GM10266 (cell line): ENCODE measurements at regions not wholly inside any gene's neighbourhood (a gene's known extent, or its start where the extent isn't known, plus 50 kb on each side); places are given as distances from the start of the nearest gene placed in this dataset.
"Not testable (repeated sequence)": the region's sequence is repeated elsewhere in the genome, so short reads cannot be mapped to it uniquely, and the experiment has no call there.

Experiments
- DNase-seq: peaks from one replicate; pipeline ENCODE4 v3.0.0; 2012; ENCODE audit errors: extremely low spot score
- TF ChIP-seq, protein P1 (sequence below): IDR thresholded peaks from 2 replicates; pipeline ENCODE4 v1.5.1; 2012; ENCODE audit warnings: mild to moderate bottlenecking, low read depth; ENCODE audit not compliant: control insufficient read depth, insufficient read depth; ENCODE audit errors: missing control alignments

DNA sequence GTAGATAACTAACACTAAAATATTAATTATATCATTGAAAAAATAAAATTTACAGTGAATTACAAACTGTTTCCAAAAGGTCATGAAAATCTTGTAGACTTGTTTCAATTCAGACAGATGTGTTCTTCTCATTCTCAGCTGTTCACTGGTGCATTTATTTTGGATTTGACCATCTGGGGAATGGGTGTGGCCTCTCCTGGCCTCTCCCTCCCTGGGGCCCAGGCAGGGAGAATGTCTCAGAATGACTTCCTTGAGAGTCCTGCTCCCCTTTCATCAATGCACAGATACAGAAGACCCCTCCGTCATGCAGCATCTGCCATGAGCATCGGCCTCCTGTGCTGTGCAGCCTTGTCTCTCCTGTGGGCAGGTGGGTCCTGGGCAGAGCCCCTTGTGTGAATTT, 192.8 kb upstream of the PRSS58 start:
- TF ChIP-seq, protein P1, sequence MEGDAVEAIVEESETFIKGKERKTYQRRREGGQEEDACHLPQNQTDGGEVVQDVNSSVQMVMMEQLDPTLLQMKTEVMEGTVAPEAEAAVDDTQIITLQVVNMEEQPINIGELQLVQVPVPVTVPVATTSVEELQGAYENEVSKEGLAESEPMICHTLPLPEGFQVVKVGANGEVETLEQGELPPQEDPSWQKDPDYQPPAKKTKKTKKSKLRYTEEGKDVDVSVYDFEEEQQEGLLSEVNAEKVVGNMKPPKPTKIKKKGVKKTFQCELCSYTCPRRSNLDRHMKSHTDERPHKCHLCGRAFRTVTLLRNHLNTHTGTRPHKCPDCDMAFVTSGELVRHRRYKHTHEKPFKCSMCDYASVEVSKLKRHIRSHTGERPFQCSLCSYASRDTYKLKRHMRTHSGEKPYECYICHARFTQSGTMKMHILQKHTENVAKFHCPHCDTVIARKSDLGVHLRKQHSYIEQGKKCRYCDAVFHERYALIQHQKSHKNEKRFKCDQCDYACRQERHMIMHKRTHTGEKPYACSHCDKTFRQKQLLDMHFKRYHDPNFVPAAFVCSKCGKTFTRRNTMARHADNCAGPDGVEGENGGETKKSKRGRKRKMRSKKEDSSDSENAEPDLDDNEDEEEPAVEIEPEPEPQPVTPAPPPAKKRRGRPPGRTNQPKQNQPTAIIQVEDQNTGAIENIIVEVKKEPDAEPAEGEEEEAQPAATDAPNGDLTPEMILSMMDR = no peak
- DNase-seq = no peak

DNA sequence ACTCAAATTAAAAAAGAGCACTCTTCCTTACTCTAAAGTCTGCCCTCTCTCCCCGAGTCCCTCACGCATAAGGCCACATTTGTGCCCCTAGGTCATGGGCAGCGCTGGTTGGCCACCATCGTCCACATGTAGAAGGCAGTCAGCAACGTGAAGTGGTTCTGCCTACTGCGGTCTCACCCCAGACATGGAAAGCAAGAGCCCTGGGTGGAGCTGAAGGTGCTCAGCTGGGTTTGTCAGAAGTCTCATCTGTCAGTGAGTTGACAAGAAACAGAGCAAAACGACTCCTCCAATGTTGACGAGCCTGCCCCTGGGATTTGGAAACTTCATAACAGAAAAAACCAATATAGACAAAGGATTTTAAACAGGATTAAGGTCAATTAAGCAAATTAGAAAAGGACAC, 192.3 kb upstream of the PRSS58 start:
- TF ChIP-seq, protein P1 = no peak

DNA sequence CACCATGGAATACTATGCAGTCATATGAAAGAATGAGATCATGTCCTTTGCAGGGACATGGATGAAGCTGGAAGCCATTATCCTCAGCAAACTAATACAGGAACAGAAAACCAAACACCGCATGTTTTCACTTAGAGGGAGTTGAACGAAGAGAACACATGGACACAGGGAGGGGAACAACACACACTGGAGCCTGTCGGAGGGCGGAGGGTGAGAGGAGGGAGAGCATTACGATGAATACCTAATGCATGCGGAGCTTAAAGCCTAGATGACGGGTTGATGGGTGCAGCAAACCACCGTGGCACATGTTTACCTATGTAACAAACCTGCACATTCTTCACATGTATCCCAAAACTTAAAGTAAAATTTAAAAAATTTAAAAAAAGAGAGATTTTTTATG, 191.0 kb upstream of the PRSS58 start:
- DNase-seq = not testable (repeated sequence)

More for the DNA sequence above, 192.3 kb upstream of the PRSS58 start:
- no peak for DNase-seq

DNA sequence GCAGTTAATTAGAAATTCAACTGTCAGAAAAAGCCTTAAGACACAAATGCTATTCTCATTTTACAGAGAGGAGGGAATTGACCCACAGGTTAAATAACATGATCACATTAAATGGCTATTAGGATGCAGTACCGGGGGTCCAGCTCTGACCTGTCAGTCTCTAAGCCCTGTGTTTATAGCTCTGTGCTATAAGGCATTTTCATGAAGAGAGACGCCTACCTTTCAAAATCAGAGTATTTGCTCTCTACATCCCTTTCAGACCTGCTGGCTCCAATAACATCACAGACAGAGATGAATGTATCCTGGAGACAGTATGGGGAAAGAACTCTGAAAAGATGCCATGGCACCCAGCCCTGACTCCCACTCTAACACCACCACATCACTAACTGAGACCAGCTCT, 189.9 kb upstream of the PRSS58 start:
- DNase-seq = no peak

DNA sequence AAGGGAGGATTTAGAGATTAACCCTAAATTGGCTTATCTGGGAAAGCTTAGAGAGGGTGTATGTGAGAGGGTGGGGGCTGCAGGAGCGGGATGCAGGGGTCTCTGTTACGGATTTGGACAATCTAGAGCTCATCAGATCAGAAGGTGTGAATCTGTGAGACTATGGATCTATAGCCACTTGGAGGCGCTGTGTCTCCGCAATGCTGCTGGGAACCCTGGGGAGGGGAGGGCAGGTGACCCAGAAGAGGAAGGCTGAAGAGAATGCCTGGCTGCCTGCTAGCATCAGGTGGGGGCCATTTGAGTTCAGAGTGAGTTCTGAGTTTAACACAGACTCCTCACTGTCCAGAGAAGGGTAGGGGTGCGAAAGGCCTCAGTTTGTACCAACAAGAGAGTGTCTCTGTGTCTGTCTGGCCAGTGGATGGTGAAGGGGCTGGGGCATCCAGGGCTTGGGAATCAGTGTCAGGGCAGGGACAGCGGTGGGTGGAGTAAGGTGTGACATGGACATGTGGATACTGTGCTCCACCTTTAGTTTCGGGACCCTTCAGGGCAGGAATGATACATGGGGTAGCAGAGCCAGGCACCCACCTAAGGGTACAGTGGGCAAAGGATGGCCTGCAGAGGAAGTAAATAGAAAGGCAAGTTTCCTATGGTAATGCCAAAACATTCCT, 187.3 kb upstream of the PRSS58 start:
- no peak for DNase-seq
- TF ChIP-seq, protein P1 = peak; percentile 2

More for the DNA sequence above, 189.9 kb upstream of the PRSS58 start:
- TF ChIP-seq, protein P1 = no peak

DNA sequence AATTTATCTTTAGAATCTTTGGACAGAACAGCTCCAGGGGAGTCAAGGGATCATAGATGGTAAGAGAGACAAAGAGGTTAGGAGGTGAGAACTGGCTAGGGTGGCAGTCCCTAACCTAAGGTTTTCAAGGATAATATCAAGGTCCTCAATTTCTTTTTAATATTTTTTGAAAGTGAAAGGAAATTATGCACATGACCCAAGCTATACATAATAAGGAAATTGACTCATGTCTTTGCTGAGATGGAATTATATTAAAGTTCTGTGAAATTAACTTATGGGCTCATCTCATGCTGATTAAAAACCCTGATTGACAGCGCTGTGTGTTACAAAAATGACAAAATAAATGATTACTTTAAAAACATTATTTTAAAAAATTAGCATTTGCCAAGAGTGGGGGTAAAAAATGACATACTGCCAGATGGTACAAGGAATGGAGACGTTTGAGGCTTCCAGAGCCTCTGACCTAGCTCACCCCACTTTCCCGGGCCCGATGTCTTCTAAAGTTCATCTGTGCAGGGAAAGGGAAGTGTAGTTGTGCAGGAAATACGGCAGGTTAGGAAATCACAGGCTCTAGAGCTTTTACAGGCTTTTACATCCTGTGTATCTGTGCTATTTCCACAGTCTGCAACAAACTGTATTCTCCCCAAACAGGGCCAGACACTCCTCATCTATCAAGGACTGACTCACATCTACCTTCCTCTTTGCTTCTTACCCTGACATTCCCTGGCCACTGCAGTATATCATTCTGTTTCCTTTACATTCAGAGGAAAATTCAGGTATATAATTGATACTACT, 185.6 kb upstream of the PRSS58 start:
- DNase-seq = no peak

DNA sequence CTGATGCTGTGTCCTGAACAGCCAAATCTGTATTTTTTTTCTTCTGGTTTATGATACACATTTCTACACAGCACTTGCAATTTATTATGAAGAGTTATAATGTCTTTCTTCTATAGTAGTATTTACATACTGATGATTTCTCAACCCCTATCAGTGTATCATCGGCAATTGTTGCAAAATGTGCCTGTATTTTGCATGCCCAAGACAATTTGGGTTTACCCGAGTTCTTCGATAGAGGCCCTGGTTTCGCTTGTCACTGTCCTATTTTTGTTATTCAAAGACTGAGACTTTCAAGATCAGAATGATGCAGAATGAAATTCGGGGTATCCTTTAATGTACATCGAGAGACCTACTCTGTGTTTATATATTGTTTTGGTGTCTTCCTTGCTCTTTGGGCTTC, 184.5 kb upstream of the PRSS58 start:
- TF ChIP-seq, protein P1 = no peak
- no peak for DNase-seq

More for the DNA sequence above, 185.6 kb upstream of the PRSS58 start:
- TF ChIP-seq, protein P1 = no peak
